Lung (tissue), 11 donors: ENCODE measurements at regions not wholly inside any gene's neighbourhood (a gene's known extent, or its start where the extent isn't known, plus 50 kb on each side); places are given as distances from the start of the nearest gene placed in this dataset.

Experiments used
- ATAC-seq: fragments of 200-7000 bp; cut with Tn5 transposase; one replicate; pipeline ENCODE4 v1.9.1; 2020; ENCODE audit warnings: moderate number of reproducible peaks; ENCODE audit not compliant: insufficient read depth, low FRiP score
- DNase-seq, 3 donors: peaks; one replicate each; pipeline ENCODE4 v3.0.0-alpha.2; 2013 to 2017
- H3K27ac ChIP-seq, 2 donors: one replicate each; pipeline ENCODE4 v1.5.1; 2013; ENCODE audit warnings: mild to moderate bottlenecking in 2 of 2, moderate library complexity in 2 of 2, control low read depth in 1 of 2, inconsistent platforms in 1 of 2, low read depth in 1 of 2, low read length in 1 of 2
- H3K27me3 ChIP-seq, 3 donors: one replicate each; pipeline ENCODE4 v1.5.1; 2013; ENCODE audit warnings: low read length in 2 of 3; ENCODE audit not compliant: control insufficient read depth in 3 of 3, insufficient read depth in 3 of 3
- H3K36me3 ChIP-seq, 4 donors: one replicate each; pipeline ENCODE4 v1.5.1; 2013; ENCODE audit warnings: low read length in 4 of 4, mild to moderate bottlenecking in 1 of 4, moderate library complexity in 1 of 4; ENCODE audit not compliant: control insufficient read depth in 4 of 4, insufficient read depth in 4 of 4
- H3K4me1 ChIP-seq, 5 donors: one replicate each; pipeline ENCODE4 v1.5.1; 2013; ENCODE audit warnings: low read length in 5 of 5, mild to moderate bottlenecking in 2 of 5, moderate library complexity in 1 of 5; ENCODE audit not compliant: control insufficient read depth in 5 of 5, insufficient read depth in 5 of 5
- H3K4me3 ChIP-seq: one replicate; pipeline ENCODE4 v1.5.1; 2013; ENCODE audit warnings: mild to moderate bottlenecking, control low read depth, moderate library complexity
- H3K9ac ChIP-seq, 2 donors: one replicate each; pipeline ENCODE4 v1.5.1; 2013; ENCODE audit warnings: low read length in 2 of 2, control low read depth in 1 of 2; ENCODE audit not compliant: insufficient read depth in 1 of 2
- H3K9me3 ChIP-seq, 4 donors: one replicate each; pipeline ENCODE4 v1.5.1; 2013; ENCODE audit warnings: low read length in 3 of 4, mild to moderate bottlenecking in 1 of 4, moderate library complexity in 1 of 4; ENCODE audit not compliant: control insufficient read depth in 4 of 4, insufficient read depth in 3 of 4
- CTCF ChIP-seq: IDR thresholded peaks from 2 replicates; pipeline ENCODE4 v1.5.1; 2012; ENCODE audit warnings: mild to moderate bottlenecking; ENCODE audit errors: control extremely low read depth, extremely low read depth
- WGBS, 2 donors: extraction: QIAGEN DNeasy Blood & Tissue Kit; methylation state at CpG; one replicate each; pipeline ENCODE4 v1.1.7; 2013; 5-methylcytosine and 5-hydroxymethylcytosine counted together
- donor health status: control.
- donor health status: control.
- donor health status: Bipolar disorder and iron deficiency.
- donor health status: healthy.
- donor health status: DM: yes; HTN: yes; CAD: no.

GRCh38 chr1:104378414-104378813, 628.7 kb downstream of the AMY1C start:
- H3K9me3 ChIP-seq, result peaks cover 0 to 2% (median 0%) of the 10 kb centered on the region in 4 donors

GRCh38 chr1:104380003-104380402, 630.3 kb downstream of the AMY1C start:
- no peaks in the 10 kb centered on the region for H3K4me1 ChIP-seq
- TF ChIP-seq CTCF, result no peak
- H3K9ac ChIP-seq, result no peak overlapping the region
- DNase-seq (no peak), ATAC-seq (no peak)
- no peak overlapping the region for H3K27ac ChIP-seq
- H3K4me3 ChIP-seq, result no peak overlapping the region
- peaks cover 0 to 2% (median 0%) of the 10 kb centered on the region in 4 donors for H3K9me3 ChIP-seq
- H3K27me3 ChIP-seq, result no peaks in the 10 kb centered on the region
- no peaks in the 10 kb centered on the region for H3K36me3 ChIP-seq
- 88 to 92% methylated on average over 2 of the region's 2 CpGs for WGBS, 2 donors

More at GRCh38 chr1:104378414-104378813, 628.7 kb downstream of the AMY1C start:
- 8 to 43% methylated on average over 1 of the region's 1 CpG for WGBS, 2 donors
- H3K27me3 ChIP-seq, result no peaks in the 10 kb centered on the region
- no peak for TF ChIP-seq CTCF
- no peak overlapping the region for H3K27ac ChIP-seq
- H3K4me3 ChIP-seq, result no peak overlapping the region
- H3K36me3 ChIP-seq, result no peaks in the 10 kb centered on the region
- H3K9ac ChIP-seq, result no peak overlapping the region
- no peaks in the 10 kb centered on the region for H3K4me1 ChIP-seq
- DNase-seq (no peak), ATAC-seq (no peak)

GRCh38 chr1:104387716-104388508, 638.2 kb downstream of the AMY1C start:
- 76 to 83% methylated on average over 5 of the region's 5 CpGs for WGBS, 2 donors

More at GRCh38 chr1:104387716-104388508, 638.2 kb downstream of the AMY1C start:
- TF ChIP-seq CTCF, result no peak
- H3K36me3 ChIP-seq, result no peaks in the 10 kb centered on the region
- H3K9ac ChIP-seq, result no peak overlapping the region
- H3K4me3 ChIP-seq, result no peak overlapping the region
- H3K9me3 ChIP-seq, result peaks cover 0 to 5% (median 2%) of the 10 kb centered on the region in 4 donors
- no peaks in the 10 kb centered on the region for H3K4me1 ChIP-seq
- no peak for ATAC-seq
- H3K27ac ChIP-seq, result no peak overlapping the region
- DNase-seq, result no peak
- H3K27me3 ChIP-seq, result no peaks in the 10 kb centered on the region
